ENCODE measurements at regions not wholly inside any gene's neighbourhood (a gene's known extent, or its start where the extent isn't known, plus 50 kb on each side); places are given as distances from the start of the nearest gene placed in this dataset.

DNA sequence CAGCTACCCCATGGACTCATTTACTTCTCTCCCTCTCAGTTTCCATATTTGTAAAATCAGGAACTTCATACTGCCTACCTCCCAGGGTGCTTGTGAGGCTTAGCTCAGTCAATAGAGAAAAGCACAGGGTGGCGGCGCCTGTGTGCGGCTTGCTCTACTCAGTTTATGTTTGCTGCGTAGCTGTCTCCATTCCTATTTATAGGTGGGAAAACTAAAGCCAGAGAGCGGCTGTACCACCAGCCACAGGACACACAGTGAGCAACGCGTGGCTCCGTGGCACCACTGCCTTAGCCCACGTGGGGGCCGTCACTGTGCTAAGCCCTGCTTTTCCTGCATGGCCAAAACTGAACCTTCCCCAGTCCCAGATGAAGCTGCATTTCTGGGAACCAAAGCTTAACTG is 292.4 kb downstream of the TEX29 start:
- TF ChIP-seq EZH2phosphoT487 (IDR thresholded peaks at IDR 0.05) (no peak), EZH2 (IDR thresholded peaks at IDR 0.05) (no peak)
- TF ChIP-seq, protein P1, sequence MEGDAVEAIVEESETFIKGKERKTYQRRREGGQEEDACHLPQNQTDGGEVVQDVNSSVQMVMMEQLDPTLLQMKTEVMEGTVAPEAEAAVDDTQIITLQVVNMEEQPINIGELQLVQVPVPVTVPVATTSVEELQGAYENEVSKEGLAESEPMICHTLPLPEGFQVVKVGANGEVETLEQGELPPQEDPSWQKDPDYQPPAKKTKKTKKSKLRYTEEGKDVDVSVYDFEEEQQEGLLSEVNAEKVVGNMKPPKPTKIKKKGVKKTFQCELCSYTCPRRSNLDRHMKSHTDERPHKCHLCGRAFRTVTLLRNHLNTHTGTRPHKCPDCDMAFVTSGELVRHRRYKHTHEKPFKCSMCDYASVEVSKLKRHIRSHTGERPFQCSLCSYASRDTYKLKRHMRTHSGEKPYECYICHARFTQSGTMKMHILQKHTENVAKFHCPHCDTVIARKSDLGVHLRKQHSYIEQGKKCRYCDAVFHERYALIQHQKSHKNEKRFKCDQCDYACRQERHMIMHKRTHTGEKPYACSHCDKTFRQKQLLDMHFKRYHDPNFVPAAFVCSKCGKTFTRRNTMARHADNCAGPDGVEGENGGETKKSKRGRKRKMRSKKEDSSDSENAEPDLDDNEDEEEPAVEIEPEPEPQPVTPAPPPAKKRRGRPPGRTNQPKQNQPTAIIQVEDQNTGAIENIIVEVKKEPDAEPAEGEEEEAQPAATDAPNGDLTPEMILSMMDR (IDR thresholded peaks at IDR 0.05), result no peak
